RWPE1 (cell line): ENCODE measurements at regions not wholly inside any gene's neighbourhood (a gene's known extent, or its start where the extent isn't known, plus 50 kb on each side); places are given as distances from the start of the nearest gene placed in this dataset.
A peak's percentile ranks its signal among the peaks of the same experiment; 100 is the strongest.
"Not testable (repeated sequence)": the region's sequence is repeated elsewhere in the genome, so short reads cannot be mapped to it uniquely, and the experiment has no call there.

Experiments used
- CTCF ChIA-PET: fragments of 350-600 bp; sonication (Branson Sonifier 250); formaldehyde crosslinking; extraction: SDS; loops from one replicate; lab custom pipeline; 2021; lab: Yijun Ruan, JAX
- POLR2A ChIA-PET: fragments of 400-600 bp; formaldehyde crosslinking; extraction: SDS; loops from one replicate; lab custom pipeline; 2020; ENCODE audit warnings: antibody characterized with exemption; ENCODE audit not compliant: low non-redundant PET; lab: Yijun Ruan, JAX
- DNase-seq: peaks from one replicate; pipeline ENCODE4 v3.0.0; 2012; ENCODE audit warnings: low spot score
- H3K27ac ChIP-seq: fragments of 450-650 bp; 2 replicates; pipeline ENCODE4 v1.5.1; 2017
- CTCF ChIP-seq: fragments of 450-650 bp; conservative IDR thresholded peaks from 2 replicates; pipeline ENCODE4 v1.5.1; 2017; ENCODE audit warnings: low read depth, mild to moderate bottlenecking

GRCh38 chr7:93030605-93031225 lies 87.1 kb downstream of the SAMD9 start:
- POLR2A ChIA-PET: no interaction called here
- DNase-seq: no peak
- CTCF ChIA-PET: no interaction called here
- H3K27ac ChIP-seq: no peak overlapping the region
- no peak for TF ChIP-seq CTCF

GRCh38 chr7:93029056-93029455 lies 88.7 kb downstream of the SAMD9 start:
- ChIA-PET CTCF (interaction anchor here (0.6 kb wide), 1 partner anchor 20 kb away, joined by 3 read pairs; no protein-coding TSS in a partner anchor), POLR2A (no interaction called here)
- TF ChIP-seq CTCF: no peak
- peak; percentile 13 for DNase-seq
- H3K27ac ChIP-seq: peak overlapping the region; percentile 44

GRCh38 chr7:93028610-93029009 lies 89.2 kb downstream of the SAMD9 start:
- peak overlapping the region; percentile 44 for H3K27ac ChIP-seq
- ChIA-PET POLR2A (no interaction called here), CTCF (interaction anchor here (0.6 kb wide), 1 partner anchor 101 kb away, joined by 3 read pairs; no protein-coding TSS in a partner anchor)
- no peak for TF ChIP-seq CTCF
- DNase-seq: no peak

GRCh38 chr7:93027044-93027443 lies 90.7 kb downstream of the SAMD9 start:
- no peak for DNase-seq
- ChIA-PET CTCF (no interaction called here), POLR2A (no interaction called here)
- H3K27ac ChIP-seq: no peak overlapping the region
- no peak for TF ChIP-seq CTCF

GRCh38 chr7:93026425-93026824 lies 91.4 kb downstream of the SAMD9 start:
- CTCF ChIA-PET: no interaction called here
- DNase-seq: no peak
- POLR2A ChIA-PET: no interaction called here
- TF ChIP-seq CTCF: no peak
- no peak overlapping the region for H3K27ac ChIP-seq

- DNase-seq: no peak
- no peak for TF ChIP-seq CTCF
- ChIA-PET CTCF (interaction anchor here (0.8 to 1.0 kb wide), 2 partner anchors 14 to 19 kb away, joined by 3 read pairs; no protein-coding TSS in a partner anchor), POLR2A (no interaction called here)
- H3K27ac ChIP-seq: no peak overlapping the region
Measured at GRCh38 chr7:93025389-93025788, 92.4 kb downstream of the SAMD9 start.

GRCh38 chr7:93022931-93023478 lies 94.8 kb downstream of the SAMD9 start:
- CTCF ChIA-PET: interaction anchor here (0.7 kb wide), 1 partner anchor 426 kb away, joined by 4 read pairs; no protein-coding TSS in a partner anchor
- DNase-seq, H3K27ac ChIP-seq, POLR2A ChIA-PET: not testable (repeated sequence)
